Spleen (tissue), 7 donors: ENCODE measurements at regions not wholly inside any gene's neighbourhood (a gene's known extent, or its start where the extent isn't known, plus 50 kb on each side); places are given as distances from the start of the nearest gene placed in this dataset.

Experiments used
- POLR2A ChIP-seq, 3 donors: fragments of 450-650 bp; IDR thresholded peaks; one replicate each; pipeline ENCODE4 v1.5.1; 2017; ENCODE audit warnings: antibody characterized with exemption in 3 of 3, mild to moderate bottlenecking in 1 of 3
- POLR2AphosphoS5 ChIP-seq, 3 donors: sonication (generic); formaldehyde crosslinking; IDR thresholded peaks; one replicate each; pipeline ENCODE4 v1.5.1; 2017; ENCODE audit warnings: antibody characterized with exemption in 3 of 3
- TF ChIP-seq, protein P1 (sequence below), 11 experiments: fragments of 200-600 bp in 7 of 11; fragments of 450-650 bp in 4 of 11; sonication (generic) in 4 of 11; IDR thresholded peaks in 8 of 11; conservative IDR thresholded peaks in 3 of 11; 1 replicate in 7 of 11; 2 replicates in 4 of 11; pipeline versions ENCODE4 v1.4.0 to v1.8.0; 2016 to 2021; ENCODE audit warnings: antibody characterized with exemption in 11 of 11, inconsistent platforms in 4 of 11, mild to moderate bottlenecking in 1 of 11
- donor health status: DM: no; HTN: no; CAD: no; lungs with moderate emphysema.
- donor health status: DM: no; HTN: no; CAD: no.
- donor health status: DM: no; HTN: no; CAD: no.

DNA sequence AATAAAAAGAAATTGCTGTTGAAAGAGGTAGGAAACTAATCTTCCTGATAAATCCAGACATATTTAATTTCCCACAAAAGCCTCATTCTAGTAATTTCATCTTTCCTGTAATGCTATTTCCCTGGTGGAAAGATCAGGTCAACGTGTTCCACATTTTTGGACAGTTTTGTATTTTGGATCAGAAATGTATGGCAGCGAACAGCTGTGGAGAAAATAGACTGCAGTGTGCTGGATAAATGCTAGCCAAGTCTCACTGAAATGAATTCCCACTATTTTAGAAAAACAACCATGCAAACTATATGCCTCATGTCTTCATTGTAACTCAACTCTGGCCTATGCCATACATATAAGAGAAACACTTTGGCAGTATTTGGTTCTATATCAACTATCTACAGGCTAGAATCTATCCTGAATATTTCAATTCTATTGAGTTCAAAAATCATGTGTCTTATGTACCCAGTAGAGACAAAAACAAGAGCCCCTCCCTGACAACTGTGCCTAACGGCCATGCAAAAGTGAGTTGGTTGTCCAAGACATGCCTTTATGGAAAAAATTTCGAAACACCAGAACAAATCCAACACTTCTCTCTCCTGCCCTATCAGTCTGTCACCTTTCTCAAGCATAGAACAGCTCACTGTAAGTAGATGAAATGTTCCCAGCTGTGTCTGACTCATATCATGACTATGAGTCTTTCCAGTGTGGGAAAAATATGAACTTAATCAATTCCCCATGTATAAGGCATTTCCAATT is 191.3 kb upstream of the NREP start:
- TF ChIP-seq POLR2AphosphoS5 (IDR thresholded peaks at IDR 0.05) (no peak), POLR2A (IDR thresholded peaks at IDR 0.05) (no peak)
- TF ChIP-seq, protein P1, sequence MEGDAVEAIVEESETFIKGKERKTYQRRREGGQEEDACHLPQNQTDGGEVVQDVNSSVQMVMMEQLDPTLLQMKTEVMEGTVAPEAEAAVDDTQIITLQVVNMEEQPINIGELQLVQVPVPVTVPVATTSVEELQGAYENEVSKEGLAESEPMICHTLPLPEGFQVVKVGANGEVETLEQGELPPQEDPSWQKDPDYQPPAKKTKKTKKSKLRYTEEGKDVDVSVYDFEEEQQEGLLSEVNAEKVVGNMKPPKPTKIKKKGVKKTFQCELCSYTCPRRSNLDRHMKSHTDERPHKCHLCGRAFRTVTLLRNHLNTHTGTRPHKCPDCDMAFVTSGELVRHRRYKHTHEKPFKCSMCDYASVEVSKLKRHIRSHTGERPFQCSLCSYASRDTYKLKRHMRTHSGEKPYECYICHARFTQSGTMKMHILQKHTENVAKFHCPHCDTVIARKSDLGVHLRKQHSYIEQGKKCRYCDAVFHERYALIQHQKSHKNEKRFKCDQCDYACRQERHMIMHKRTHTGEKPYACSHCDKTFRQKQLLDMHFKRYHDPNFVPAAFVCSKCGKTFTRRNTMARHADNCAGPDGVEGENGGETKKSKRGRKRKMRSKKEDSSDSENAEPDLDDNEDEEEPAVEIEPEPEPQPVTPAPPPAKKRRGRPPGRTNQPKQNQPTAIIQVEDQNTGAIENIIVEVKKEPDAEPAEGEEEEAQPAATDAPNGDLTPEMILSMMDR (IDR thresholded peaks at IDR 0.05 in 8 of 11, conservative IDR thresholded peaks at IDR 0.05 in 3 of 11), result no peak
